NCI-H345 treated with DMSO at 0.1 percent for 48 hours (cell line): ENCODE measurements at regions not wholly inside any gene's neighbourhood (a gene's known extent, or its start where the extent isn't known, plus 50 kb on each side); places are given as distances from the start of the nearest gene placed in this dataset.
"Not testable (repeated sequence)": the region's sequence is repeated elsewhere in the genome, so short reads cannot be mapped to it uniquely, and the experiment has no call there.

Source experiments
- DNase-seq: peaks from one replicate; lab custom pipeline; 2025; ENCODE audit not compliant: unreplicated experiment; lab: John Stamatoyannopoulos, UW

DNA sequence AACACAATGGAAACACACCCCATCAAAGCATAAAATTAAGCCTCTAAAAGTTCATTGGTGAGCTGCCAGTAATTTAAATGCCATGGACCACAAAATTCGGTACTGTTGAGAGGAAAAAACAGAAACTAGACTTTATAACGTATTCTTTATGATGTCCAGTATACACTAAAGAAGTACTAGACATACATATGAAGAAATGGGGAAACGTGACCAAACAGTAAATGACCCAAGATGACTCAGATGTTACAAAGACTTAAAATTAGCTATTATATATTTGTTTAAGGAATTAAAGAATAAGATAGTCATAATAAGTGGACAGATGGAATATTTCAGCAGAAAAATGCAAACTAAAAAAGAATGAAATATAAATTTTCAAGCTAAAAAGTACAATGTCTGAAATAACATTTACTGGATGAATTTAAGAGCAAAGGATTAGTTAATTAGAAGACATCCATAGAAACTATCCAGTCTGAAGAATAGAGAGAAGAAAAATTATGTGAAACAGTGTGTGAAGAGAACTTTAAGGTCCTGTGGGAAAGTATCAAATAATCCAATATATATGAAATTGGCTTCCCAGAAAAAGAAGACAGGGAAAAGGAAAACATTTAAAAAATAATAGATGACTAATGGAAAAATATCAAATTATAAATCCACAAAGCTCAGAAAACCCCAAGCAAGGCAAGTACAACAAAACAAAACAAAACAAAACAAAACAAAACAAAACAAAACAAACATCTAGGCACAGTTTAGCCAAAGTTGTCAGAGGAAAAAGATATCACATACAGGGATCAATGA is 69.4 kb downstream of the SAMD9 start:
- no peak for DNase-seq

DNA sequence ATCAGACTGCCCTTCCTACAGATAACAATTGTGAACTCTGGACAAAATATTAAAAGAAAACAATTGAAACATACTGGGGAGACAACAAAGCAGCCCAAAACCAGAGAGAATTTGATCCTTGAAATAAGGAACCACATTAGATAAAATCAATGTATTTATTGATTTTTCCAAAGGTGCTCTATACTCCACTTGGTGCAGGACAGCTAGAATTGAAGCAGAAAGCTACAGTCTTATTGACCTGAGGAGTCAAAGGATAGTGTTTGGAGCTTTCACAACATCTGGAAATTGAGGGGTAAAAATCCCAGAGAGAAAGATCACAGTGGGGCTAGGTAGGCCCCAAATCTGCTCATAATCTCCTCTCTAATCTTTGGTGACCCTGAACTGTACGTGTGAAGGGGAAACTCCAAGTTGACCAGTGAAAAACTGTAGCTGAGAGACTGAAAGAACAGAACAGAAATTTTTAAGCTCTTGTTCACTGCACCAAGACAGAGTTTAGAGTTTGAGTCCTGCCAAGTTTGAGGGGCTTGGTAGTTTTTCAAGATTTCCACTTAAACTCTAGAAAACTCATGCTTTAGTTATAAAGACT is 70.2 kb downstream of the SAMD9 start:
- no peak for DNase-seq

DNA sequence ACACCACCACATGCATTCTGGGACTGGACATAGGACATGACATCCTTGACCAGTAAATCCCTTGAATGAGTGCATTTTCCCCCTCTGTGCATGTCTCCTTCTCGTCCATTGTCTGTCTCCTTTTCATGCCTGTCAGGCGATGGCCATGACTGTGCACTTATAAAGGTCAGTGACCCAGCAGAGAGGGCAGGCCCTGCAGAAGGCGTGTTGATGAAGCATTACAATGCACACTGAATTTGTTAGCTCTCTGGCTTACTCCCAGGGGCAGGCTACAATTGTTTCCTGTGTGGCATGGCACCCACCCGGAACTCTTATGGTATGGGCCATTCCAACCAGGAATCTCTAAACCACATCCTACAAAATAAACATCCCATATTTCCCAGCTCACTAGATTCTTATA is 71.1 kb downstream of the SAMD9 start:
- no peak for DNase-seq

DNA sequence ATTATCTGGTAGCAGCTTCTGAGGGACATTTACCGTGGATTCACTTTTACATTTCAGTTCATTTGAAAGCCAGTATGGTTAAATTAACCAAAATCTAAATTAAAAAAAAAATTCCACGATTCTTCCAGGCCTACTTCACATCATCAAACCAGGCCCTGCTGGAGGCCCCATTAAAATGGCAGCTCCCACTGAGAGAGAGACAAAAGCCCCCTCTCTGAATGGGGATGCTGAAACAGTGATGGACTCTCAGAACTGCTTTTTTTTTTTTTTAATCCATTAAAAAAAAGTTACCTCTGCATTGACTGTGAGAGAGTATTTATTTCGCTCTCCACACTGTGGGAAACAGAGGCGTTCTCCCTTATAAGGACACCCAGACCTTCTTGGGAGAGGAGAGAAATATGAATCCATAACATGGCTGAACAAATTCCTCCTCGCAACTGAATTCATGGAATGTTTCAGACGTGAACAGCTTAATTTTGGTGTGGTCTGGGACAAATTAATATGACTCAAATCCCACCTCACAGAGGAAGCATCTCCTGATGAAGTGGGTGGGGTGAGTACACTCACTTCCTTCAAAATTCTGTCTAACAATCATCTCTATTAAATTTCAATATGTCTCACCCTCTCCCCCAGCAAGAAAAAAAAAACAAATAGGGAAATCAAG is 73.5 kb downstream of the SAMD9 start:
- no peak for DNase-seq

DNA sequence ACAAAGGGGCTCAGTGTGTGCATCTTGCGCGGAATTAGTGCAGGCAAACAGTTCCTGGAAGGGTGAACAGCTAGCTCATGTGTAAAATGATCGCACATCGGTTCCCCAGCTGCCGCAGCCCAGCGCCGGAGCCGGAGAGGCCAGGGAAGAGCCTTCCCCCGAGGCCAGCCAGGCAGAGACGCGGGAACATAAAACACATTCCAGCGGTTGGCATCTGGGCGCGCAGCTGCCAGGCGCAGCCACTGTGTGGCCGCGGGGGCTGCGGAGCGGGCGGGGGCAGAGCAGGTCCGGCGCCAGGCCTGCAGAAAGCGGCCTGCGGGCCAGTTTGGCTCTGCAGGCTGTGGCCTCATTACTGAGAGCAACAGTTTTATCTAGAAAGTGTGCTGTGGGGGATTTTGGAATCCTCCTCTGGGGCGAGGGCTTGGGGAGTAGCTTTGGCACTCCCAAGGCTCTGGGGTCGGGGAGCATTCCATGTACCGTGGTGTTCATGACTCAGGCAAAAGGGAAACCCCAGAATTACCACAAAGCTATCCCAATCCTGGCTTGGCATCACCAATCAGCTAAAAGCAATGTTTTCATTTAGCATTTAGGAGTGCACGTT is 74.3 kb downstream of the SAMD9 start:
- no peak for DNase-seq

DNA sequence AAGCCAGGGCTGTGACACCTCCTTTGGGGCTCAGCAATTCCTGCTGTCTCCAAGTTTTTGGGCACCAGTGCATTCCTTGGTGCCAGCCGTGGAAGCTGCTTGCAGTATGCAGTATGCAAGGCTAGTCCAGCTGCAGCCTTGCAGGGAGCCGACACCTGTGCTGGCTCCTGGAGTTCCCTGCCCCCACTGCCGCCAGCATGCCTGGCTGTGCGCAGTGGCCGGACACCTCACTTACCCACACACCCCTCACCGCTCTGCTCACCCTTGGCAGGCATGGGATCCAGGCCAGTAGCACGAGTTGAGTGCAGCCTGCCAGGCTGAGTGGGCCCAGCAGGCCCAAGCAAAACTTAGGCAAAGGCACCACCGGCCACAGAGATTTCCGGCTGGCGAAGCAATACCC is 77.4 kb downstream of the SAMD9 start:
- DNase-seq = no peak

DNA sequence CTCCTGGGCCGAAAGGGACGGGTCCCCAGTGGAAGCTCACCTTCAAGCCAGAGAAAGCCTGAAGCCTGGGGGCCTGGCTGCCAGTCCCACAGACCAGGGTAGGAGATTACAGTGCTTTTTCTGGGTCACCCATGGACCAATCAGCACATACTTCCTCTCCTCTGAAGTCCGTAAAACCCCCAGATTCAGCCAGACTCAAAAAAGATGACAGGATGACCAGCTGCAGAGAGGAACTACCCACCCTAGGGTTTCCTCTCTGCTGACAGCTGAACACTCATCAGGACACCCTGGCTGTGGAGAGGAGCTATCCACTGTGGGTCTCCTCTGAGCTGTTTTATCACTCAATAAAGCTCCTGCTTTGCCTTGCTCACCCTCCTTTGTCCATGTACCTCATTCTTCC is 78.0 kb downstream of the SAMD9 start:
- DNase-seq = no peak

DNA sequence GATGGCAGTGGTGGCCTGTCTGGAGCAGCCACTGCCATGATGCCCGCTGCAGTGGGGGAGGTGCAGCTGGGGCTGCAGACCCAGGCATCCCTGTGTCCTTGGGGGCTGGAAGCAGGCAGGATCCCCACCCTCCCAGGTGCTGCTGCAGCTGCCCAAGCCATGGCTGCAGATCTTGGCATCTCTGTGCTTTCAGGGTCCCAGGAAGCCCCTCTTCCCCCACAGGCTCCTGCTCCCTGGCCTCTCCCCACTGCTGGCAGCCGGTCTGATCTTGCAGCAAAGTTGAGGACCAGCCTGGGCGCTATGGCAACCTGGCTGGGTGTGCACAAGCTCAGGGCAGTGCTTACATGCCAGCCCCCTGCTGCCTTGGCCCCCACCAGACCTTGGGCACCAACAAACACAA is 78.5 kb downstream of the SAMD9 start:
- no peak for DNase-seq

DNA sequence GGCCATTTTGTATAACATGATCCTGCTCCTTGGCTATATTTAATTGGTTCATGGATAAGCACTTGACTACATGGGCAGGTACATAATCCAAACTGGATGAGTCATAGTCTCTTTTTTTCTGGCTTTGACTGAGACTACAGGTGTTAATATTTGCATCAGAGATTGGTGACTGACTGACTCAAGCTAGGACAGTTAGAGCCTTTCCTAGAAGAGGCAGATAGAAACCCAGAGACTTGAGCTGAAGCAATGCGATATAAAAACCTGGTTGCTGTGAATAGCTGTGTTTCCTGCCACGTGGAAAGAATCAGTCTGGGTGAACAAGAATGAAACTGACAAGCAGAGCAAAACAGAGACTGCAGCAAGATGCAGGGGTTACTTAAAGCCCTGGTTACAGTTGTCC is 81.0 kb downstream of the SAMD9 start:
- DNase-seq = no peak

DNA sequence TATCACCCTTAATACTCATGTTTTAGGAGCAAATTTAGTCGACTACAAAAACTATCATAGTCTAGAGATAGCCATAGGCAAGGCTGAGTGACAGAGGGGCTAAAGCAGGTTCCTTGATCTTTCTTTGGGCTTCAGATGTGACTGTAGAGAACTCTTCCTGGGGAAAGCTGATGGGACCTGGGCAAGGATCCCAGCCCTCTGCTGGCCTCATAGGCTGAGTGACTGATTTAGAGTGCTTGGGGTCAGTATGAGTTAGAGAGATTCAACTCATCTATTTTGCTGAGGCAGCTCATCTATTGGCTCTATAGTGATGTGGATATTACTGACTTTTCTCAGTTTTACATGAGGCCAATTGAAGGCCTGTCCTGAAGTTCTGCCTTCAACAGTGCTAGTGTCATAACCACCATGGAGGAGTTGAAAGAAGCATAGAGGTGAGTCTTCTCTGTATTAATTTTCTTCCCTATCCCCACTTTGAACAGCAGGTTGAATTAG is 81.6 kb downstream of the SAMD9 start:
- no peak for DNase-seq

DNA sequence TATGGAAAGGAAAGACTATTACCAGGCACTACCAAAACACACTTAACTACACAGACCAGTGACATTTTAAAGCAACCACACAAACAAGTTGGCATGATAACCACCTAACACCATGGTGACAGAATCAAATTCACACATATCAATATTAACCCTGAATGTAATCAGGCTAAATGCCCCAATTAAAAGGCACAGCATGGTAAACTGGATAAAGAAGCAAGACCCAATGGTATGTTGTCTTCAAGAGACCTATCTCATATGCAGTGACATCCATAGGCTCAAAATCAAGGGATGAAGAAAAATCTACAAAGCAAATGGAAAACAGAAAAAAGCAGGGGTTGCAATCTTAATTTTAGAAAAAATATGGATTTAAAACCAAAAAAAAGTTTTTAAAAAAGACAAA is 86.0 kb downstream of the SAMD9 start:
- DNase-seq = no peak

DNA sequence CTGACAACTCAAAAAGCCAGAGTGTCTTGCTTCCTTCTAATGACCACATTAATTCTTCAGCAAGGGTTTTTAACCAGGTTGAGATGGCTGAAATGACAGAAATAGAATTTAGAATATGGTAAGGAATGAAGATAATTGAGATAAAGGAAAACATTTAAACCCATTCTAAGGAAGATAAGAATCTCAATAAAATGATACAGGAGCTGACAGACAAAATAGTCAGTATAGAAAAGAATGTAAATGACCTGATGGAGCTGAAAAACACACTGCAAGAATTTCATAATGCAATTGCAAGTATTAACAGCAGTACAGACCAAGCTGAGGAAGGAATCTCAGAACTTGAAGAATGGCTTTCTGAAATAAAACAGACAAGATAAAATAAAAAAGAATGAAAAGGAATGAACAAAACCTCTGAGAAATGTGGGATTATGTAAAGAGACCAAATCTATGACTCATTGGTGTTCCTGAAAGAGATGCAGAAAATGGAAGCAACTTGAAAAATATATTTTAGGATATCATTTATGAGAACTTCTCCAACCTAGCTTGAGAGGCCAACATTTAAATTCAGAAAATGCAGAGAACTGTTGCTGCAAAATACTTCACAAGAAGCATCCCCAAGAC is 87.1 kb downstream of the SAMD9 start:
- DNase-seq = no peak

DNA sequence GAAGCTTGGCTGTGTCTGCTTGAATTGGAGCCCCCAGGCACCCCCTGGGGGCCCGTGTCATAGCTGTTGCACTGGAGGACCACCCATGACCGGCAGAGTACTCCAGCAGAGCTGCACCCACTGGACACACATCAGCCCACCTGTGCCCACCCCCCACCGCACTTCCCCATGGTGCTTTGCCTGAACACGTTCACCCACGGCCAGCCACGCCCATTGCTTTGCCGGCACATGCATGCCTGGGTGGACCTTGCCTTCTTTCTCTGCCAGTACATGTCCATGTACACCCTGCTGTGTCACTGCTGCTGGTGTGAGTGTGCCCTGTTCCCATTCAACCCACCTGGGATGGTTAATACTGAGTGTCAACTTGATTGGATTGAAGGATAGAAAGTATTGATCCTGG is 88.7 kb downstream of the SAMD9 start:
- DNase-seq = no peak

DNA sequence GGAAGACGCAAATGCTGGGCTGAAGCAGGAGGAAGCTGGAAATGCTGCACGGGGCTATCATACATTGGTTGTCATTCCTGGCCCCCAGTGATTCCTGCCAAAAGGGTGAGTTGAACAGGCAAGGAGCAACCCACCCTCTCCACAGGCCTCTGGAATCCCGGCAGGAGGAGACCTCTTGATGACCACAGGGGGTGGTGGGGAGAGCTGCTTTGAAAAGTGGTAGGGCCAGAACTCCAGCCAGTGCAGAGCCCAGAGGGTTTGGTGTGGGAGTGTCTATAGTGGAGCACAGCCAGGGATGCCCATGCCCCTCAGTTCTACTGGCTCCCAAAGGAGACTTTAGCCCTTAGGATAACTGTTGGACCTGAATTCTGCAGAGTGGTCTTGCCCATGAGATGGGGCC is 89.2 kb downstream of the SAMD9 start:
- no peak for DNase-seq

DNA sequence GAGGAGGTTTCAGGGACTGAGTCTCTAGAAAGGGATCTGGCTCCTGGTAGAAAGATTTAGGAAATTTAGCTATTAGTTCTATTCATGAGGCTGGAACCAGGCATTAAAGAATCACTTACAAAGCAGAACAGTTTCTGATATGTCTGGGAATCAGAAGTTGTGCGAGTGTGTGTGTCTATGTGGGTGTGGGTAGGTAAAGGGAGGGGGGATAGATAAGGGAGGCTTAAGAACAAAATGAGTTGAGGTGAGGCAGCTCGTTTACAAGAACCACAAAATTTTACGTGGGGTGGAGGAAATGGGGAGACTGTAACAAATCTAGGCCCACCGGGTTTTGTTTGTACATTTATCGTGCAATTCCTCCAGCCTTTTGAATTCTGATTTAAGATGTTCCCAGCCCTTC is 90.7 kb downstream of the SAMD9 start:
- DNase-seq = no peak

DNA sequence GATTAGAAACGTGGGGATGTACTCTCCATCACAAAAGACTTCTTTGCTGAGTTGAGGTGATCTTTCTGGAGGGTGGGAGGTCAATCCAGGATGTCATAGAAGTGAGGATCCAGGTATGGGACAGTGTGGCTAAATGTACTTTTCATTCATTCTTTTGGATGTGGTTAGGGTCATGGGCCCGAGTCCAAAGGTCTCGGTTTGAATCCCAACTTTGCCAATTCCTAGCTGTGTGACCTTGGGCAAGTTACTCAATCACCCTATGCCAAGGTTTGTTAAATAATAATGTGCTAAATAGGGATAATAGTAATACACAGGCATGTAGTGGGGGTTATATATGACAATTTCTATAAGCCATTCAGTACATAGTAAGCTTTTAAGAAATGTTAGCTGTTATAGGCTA is 91.4 kb downstream of the SAMD9 start:
- no peak for DNase-seq

DNA sequence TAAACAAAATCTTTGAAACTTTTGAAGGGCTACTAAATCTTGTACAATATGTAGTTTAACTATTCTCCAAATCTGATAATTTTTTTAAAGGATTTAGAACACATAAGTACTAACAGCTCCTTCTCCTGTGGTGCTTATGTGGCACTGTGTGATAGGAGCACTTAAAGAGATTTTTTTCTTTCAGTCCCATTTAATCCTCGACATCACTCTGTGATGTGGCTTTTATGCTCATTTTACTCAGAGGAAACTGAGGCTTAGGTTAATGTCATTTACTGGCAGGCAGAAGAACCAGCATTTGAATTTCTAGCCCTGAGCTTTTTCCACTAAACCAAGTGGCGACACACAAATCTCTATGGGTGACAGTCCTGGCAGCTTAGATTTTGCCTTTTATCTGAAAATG is 92.4 kb downstream of the SAMD9 start:
- DNase-seq = no peak

DNA sequence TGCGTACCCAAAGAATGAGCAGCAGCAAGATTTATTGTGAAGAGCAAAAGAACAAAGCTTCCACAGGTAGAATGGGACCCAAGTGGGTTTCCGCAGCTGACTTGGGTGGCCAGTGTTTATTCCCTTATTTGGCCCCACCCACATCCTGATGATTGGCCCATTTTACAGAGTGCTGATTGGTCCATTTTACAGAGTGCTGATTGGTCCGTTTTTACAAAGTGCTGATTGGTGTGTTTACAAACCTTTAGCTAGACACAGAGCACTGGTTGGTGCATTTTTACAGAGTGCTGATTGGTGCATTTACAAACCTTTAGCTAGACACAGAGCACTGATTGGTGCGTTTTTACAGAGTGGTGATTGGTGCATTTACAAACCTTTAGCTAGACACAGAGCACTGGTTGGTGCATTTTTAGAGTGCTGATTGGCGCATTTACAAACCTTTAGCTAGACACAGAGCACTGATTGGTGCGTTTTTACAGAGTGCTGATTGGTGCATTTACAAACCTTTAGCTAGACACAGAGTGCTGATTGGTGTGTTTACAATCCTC is 94.8 kb downstream of the SAMD9 start:
- not testable (repeated sequence) for DNase-seq

DNA sequence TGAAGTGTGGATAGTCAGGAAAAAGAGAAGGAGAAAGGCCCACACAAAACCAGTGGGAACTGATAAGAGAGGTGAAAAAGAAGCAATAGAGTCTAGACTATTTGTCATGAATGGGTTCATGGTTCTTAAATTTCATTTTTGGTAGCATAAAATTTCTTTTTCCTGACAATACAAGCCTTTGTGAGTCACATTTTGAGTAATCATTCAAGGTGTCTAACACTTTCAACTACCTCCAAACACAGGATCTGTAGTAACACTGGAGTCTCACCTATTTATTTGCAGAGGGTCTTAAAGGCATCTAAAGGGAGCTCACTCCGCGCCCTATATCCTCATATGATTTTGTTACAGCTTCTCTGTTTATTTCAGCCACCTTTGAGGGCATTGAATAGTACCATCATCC is 96.0 kb downstream of the SAMD9 start:
- DNase-seq = no peak

DNA sequence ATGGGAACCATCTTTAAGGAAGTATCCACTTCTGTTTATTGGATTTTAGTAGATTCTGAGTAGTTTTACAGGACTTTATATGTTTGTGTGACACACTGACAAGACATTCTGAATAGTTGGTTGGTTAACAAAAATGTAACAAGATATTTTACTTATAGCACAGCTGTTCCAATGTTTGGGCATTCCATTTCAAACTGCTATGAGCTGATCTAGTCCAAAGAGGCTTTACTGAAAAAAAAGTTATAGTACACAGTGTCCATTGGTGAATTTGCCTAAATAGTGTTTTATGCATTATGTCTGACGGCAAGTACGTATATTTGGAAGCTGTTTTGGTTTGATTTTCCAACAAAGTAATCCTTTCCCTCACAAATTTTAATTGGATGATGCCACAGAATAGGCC is 99.1 kb downstream of the SAMD9 start:
- DNase-seq = no peak

DNA sequence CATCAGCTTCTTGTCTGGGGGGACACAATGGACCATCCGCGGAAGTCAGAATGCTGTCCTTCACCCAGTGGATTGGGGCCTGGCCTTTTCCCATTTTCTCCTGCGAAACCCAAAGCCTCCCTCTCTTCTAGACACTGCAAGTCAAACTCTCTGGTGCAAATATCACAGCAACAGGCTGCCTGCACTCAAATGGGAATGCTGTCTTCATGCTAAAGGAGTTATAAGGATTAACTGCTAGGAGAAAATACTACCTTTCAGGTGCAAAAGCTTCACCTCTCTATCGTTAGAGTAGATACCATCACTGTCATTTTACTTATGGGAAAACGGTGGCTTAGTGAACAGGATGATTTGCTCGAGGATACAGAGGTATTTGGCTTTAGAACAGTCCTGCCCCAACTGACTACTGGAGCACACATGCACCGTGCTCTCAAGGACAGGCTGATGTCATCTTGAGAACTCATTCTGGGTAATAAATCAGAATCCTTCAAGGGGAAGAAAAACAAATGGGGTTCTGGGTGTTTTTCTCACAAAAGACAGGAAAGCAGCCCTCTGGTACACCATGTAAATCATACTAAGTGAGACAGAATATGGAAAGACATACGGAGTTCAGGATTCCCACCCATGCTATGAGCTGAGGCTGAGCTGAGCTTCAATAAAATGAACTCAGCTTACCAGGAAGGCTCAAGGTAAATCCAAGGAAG is 100.9 kb downstream of the SAMD9 start:
- no peak for DNase-seq
